GM18508 (cell line): ENCODE measurements at regions not wholly inside any gene's neighbourhood (a gene's known extent, or its start where the extent isn't known, plus 50 kb on each side); places are given as distances from the start of the nearest gene placed in this dataset.

Experiments used
- ATAC-seq: cut with Tn5 transposase; IDR thresholded peaks from one replicate; pipeline ENCODE4 v1.9.1; 2021; ENCODE audit warnings: moderate number of reproducible peaks; ENCODE audit not compliant: insufficient read depth, unreplicated experiment

DNA sequence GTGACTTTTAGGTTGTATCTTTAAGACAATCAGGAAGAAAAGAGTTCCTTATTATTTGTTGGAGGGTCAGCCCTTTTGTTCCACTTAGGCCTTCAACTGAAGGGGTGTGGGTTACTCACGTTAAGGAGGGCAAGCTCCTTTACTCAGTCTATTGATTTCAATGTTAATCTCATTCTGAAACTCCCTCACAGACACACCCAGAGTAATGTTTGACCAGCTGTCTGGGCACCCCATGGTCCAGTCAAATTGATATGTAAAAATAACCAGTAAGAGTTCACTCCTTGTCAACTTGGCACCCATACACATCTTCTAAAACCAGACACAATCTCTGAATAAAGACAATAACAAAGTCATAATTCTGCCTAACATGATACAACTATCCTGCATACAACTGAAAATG is 292.9 kb downstream of the KLF5 start:
- no peak for ATAC-seq

GRCh38 chr13:73341748-73342147 is 282.9 kb downstream of the KLF5 start:
- ATAC-seq: no peak

DNA sequence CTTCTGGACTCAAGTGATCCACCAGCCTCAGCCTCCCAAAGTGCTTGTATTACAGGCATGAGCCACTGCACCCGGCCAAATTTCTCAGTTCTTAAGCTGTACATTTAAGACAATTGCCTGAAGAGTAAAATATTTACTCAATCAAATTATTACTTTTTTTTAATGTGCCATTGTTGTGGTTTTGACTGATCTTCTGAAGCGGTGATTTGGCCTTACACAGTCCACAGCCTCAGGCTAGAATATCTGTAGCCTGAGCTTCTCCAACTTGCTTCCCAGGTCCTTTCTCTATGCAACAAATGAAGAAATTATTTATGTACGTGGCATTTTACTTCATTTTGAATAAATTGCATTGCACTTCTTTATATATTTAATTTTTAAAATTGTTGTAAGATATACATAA is 281.3 kb downstream of the KLF5 start:
- no peak for ATAC-seq

- ATAC-seq: no peak
These were observed 280.3 kb downstream of the KLF5 start for GRCh38 chr13:73339086-73339485.

DNA sequence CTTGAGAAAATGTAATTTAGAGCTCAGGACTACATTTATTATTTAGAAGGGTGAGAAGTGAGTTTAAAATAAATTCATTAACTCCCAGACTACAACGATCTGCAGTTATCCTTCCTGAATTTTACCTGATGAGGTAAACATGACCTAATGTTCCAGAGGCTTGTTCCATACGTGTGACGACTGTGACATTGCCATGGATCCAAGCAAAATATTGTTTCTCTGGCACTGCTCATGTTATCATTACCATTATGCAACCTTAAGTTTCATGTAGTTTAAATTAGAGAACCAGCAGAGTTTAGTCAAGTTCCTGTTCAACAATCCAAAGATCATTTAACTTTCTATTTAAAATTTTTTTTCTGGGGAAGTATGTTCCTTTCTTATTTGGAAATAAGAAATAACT is 279.6 kb downstream of the KLF5 start:
- no peak for ATAC-seq

GRCh38 chr13:73337532-73337931 is 278.7 kb downstream of the KLF5 start:
- ATAC-seq: no peak

DNA sequence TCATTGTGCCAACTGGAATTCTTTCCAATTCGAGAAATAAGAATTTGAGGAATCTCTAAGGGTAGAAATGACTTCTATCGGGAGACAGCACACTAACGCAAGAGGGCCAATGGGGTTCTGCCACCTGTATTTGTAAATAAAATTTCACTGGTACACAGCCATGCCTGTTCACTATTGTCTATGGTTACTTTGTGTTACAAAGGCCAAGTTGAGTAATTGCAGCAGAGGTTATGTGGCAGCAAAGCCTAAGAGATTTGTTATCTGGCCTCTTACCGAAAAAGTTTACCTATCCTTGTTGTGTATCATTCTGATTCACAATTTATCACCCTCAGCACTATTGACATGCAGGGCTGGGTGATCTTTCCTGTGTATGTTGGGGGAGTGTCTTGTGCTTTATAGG is 278.0 kb downstream of the KLF5 start:
- no peak for ATAC-seq

DNA sequence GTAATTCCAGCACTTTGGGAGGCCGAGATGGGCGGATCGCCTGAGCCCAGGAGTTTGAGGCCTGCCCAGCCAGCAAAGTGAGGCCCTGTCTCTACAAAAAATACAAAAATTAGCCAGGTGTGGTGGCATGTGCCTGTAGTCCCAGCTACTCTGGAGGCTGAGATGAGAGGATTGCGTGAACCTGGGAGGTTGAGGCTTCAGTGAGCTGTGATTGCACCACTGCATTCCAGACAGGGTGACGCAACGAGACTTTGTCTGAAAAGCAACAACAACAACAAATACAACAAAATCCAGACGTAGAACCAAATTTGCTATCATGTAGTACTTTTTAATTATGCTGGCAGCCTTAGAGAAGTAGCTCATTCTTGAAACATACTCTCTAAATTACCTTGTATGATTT is 277.1 kb downstream of the KLF5 start:
- ATAC-seq: no peak

DNA sequence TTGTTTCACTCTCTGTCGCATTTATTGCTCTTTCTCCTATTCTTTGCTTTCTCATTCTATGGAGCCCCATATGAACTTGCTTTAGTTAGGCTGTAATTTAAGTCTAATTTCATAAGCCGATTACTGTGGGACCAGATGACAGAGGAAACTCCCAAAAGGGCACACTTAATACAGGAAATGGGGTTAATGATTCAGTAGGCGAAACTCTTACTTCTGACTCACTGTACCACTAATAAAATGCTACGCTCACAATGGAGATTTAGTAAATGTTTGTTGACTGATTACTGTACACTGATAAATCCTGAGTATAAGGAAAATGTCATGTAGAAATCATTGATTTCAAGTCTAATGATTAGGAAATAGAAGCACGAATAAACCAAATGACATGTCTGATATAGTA is 276.4 kb downstream of the KLF5 start:
- ATAC-seq: peak; percentile 100

- ATAC-seq: no peak
These were observed 275.6 kb downstream of the KLF5 start for GRCh38 chr13:73334445-73334844.

- no peak for ATAC-seq
These were observed 272.8 kb downstream of the KLF5 start for GRCh38 chr13:73331556-73331955.

- no peak for ATAC-seq
These were observed 270.6 kb downstream of the KLF5 start for GRCh38 chr13:73329355-73329754.

- ATAC-seq: no peak
These were observed 268.8 kb downstream of the KLF5 start for GRCh38 chr13:73327579-73327978.

DNA sequence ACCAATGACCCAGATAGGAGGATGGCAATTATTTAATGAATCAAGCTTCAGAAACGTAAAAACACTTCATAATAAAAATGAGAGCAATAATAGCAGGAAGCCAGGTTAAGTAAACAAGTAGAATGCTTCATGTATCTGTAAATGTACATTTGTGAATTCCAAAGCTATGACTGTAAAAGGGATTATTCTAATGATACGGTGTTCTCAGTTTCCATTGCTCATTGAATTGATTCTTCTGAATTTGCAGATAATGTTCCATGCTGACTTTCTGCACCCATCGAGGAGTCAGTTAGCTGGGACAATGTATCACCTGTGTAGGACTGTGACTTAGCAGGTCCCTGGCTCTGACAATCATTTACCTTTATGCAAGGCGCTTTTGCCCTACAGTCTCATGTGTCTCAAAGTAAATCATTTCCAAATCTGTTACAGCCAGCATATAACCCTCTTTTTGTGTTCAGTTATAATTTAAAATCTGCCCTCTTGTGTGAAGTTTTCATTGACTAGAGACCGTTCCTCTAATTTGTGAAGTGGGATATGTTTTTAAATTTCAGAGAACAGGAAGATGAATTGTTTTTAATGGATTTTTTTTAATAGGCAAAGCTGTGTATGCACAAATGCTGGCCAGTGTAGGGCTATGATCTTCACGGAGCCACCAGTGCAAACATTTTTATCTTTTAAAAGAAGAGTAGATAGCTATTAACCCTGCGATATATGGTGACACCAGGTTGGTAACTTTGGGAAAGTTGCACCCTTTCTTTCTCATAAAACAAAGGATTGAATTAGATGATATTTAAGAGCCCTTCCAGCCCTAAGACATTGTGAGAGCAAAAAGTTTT is 267.1 kb downstream of the KLF5 start:
- peak; percentile 80 for ATAC-seq

GRCh38 chr13:73324842-73325722 is 266.3 kb downstream of the KLF5 start:
- ATAC-seq: no peak

DNA sequence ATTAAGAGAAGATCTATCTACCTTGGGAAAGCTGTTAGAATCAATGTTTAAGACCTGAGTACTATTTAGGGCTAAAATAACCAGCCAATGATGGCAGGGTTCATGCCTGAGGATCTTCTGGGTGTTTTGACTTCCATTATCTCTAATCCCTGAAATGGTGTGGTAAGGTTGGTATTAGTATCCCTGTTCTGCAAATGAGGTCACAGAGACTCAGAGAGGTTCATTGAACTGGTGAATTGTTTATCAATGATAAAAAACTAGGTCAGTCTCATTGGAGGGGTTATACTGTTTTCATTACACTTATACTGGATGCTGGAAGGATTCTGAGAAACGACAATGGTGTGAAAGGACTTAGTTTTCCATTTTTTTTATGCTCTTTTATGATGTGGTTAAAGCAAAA is 264.8 kb downstream of the KLF5 start:
- ATAC-seq: no peak

DNA sequence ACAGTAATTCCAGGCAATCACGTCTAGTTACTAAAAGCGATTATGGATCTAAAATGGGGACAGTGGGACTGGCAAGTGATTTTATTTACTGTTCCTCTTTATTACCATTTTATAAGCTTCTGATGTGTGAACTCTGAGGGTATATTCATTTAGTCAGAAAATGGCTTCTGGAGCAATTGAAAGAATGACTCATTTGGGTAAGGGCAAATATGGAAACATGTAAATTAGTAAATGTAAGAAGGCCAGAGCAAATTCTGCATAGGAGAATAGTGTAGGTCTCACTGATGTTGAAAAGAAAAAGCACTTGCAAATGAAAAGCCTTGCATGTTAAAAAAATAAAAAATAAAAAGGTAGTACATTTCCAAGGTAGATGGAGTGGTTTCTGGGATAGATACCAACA is 262.2 kb downstream of the KLF5 start:
- ATAC-seq: peak; percentile 57

- no peak for ATAC-seq
These were observed 258.3 kb downstream of the KLF5 start for GRCh38 chr13:73317140-73317539.

- ATAC-seq: no peak
These were observed 251.6 kb downstream of the KLF5 start for GRCh38 chr13:73310366-73310765.

GRCh38 chr13:73307481-73307880 is 248.7 kb downstream of the KLF5 start:
- ATAC-seq: no peak

- no peak for ATAC-seq
These were observed 247.9 kb downstream of the KLF5 start for GRCh38 chr13:73306688-73307087.
